ENCODE measurements at regions not wholly inside any gene's neighbourhood (a gene's known extent, or its start where the extent isn't known, plus 50 kb on each side); places are given as distances from the start of the nearest gene placed in this dataset.

- H3K4me3 ChIP-seq (ENCODE audit: low read depth, low read length, poor library complexity, severe bottlenecking) = no peak overlapping the region
These were observed 105.6 kb upstream of the CCDC112 start for GRCh38 chr5:115402092-115402491.

GRCh38 chr5:115398719-115399118, 102.3 kb upstream of the CCDC112 start:
- Histone ChIP-seq H3K4me3 (ENCODE audit: low read depth, low read length, poor library complexity, severe bottlenecking) (no peak overlapping the region), H3K9me3 (ENCODE audit: low read depth, low read length, poor library complexity, severe bottlenecking) (no peaks in the 10 kb centered on the region), H3K27ac (ENCODE audit: low read depth, low read length, poor library complexity, severe bottlenecking) (no peak overlapping the region), H3K27me3 (replicated peaks; ENCODE audit: insufficient read depth, low read depth, low read length, poor library complexity) (no peaks in the 10 kb centered on the region), H3K36me3 (ENCODE audit: insufficient read depth, low read length, poor library complexity, severe bottlenecking) (no peaks in the 10 kb centered on the region), H3K4me1 (ENCODE audit: insufficient read depth, low read length, poor library complexity, severe bottlenecking) (no peaks in the 10 kb centered on the region)
- no peak for DNase-seq (ENCODE audit: low spot score)
- TF ChIP-seq EZH2 (IDR thresholded peaks at IDR 0.05; ENCODE audit: borderline replicate concordance, low read depth, low read length, poor library complexity, severe bottlenecking) = no peak
- no peak for TF ChIP-seq CTCF (conservative IDR thresholded peaks at IDR 0.05; ENCODE audit: low read depth, low read length)
- POLR2A ChIA-PET (ENCODE audit: low non-redundant PET) = no interaction called here
- CTCF ChIA-PET = no interaction called here
- no TSS peak for BruUV-seq (replicated peaks)
- intact Hi-C loops (cut with micrococcal nuclease; ENCODE audit: unreplicated experiment) = no loop called here

More at GRCh38 chr5:115402092-115402491, 105.6 kb upstream of the CCDC112 start:
- Histone ChIP-seq H3K4me1 (ENCODE audit: insufficient read depth, low read length, poor library complexity, severe bottlenecking) (no peaks in the 10 kb centered on the region), H3K27ac (ENCODE audit: low read depth, low read length, poor library complexity, severe bottlenecking) (no peak overlapping the region), H3K27me3 (replicated peaks; ENCODE audit: insufficient read depth, low read depth, low read length, poor library complexity) (no peaks in the 10 kb centered on the region), H3K9me3 (ENCODE audit: low read depth, low read length, poor library complexity, severe bottlenecking) (no peaks in the 10 kb centered on the region), H3K36me3 (ENCODE audit: insufficient read depth, low read length, poor library complexity, severe bottlenecking) (no peaks in the 10 kb centered on the region)
- no peak for TF ChIP-seq EZH2 (IDR thresholded peaks at IDR 0.05; ENCODE audit: borderline replicate concordance, low read depth, low read length, poor library complexity, severe bottlenecking)
- no peak for TF ChIP-seq CTCF (conservative IDR thresholded peaks at IDR 0.05; ENCODE audit: low read depth, low read length)
- ChIA-PET POLR2A (ENCODE audit: low non-redundant PET) (no interaction called here), CTCF (no interaction called here)
- intact Hi-C loops (cut with micrococcal nuclease; ENCODE audit: unreplicated experiment) = no loop called here
- BruUV-seq (replicated peaks) = no TSS peak
- no peak for DNase-seq (ENCODE audit: low spot score)

- CTCF ChIA-PET = no interaction called here
- BruUV-seq (replicated peaks) = no TSS peak
- POLR2A ChIA-PET (ENCODE audit: low non-redundant PET) = no interaction called here
- Histone ChIP-seq H3K27me3 (replicated peaks; ENCODE audit: insufficient read depth, low read depth, low read length, poor library complexity) (no peaks in the 10 kb centered on the region), H3K4me1 (ENCODE audit: insufficient read depth, low read length, poor library complexity, severe bottlenecking) (no peaks in the 10 kb centered on the region), H3K4me3 (ENCODE audit: low read depth, low read length, poor library complexity, severe bottlenecking) (no peak overlapping the region), H3K36me3 (ENCODE audit: insufficient read depth, low read length, poor library complexity, severe bottlenecking) (no peaks in the 10 kb centered on the region), H3K27ac (ENCODE audit: low read depth, low read length, poor library complexity, severe bottlenecking) (no peak overlapping the region), H3K9me3 (ENCODE audit: low read depth, low read length, poor library complexity, severe bottlenecking) (no peaks in the 10 kb centered on the region)
- DNase-seq (ENCODE audit: low spot score) = no peak
- no peak for TF ChIP-seq EZH2 (IDR thresholded peaks at IDR 0.05; ENCODE audit: borderline replicate concordance, low read depth, low read length, poor library complexity, severe bottlenecking)
- TF ChIP-seq CTCF (conservative IDR thresholded peaks at IDR 0.05; ENCODE audit: low read depth, low read length) = no peak
- intact Hi-C loops (cut with micrococcal nuclease; ENCODE audit: unreplicated experiment) = no loop called here
These were observed 100.2 kb upstream of the CCDC112 start for GRCh38 chr5:115396688-115397087.
